Prostate gland (tissue), 2 donors: ENCODE measurements at regions not wholly inside any gene's neighbourhood (a gene's known extent, or its start where the extent isn't known, plus 50 kb on each side); places are given as distances from the start of the nearest gene placed in this dataset.

Experiments
- POLR2A ChIP-seq: fragments of 450-650 bp; IDR thresholded peaks from one replicate; pipeline ENCODE4 v1.6.1; 2016; ENCODE audit warnings: antibody characterized with exemption, mild to moderate bottlenecking
- TF ChIP-seq, protein P1 (sequence below), 4 experiments: fragments of 200-600 bp in 2 of 4; fragments of 450-650 bp in 2 of 4; sonication (generic) in 2 of 4; IDR thresholded peaks; 1 replicate in 3 of 4; 2 replicates in 1 of 4; pipeline ENCODE4 v1.5.1; 2016 to 2019; ENCODE audit warnings: antibody characterized with exemption in 4 of 4, mild to moderate bottlenecking in 2 of 4, moderate library complexity in 2 of 4

DNA sequence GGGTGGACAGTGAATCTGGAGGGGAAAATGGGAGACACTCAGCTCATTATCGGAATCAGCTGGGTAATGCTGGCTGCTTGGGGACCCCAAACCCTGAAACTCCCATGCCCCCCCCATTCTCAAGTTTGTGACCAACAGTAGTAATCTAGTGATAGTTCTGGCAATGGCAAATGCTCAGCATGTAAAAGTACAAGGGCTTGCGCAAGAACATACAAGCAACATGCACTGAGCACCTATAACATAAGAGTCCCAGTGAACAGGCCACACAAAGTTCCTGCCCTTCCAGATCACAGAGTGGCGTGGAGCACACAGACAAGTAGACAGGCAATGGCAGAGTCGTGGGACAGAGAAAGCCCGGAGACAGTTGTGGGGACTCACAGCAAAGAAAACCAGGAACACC lies 407.9 kb downstream of the MED13L start:
- TF ChIP-seq, protein P1, sequence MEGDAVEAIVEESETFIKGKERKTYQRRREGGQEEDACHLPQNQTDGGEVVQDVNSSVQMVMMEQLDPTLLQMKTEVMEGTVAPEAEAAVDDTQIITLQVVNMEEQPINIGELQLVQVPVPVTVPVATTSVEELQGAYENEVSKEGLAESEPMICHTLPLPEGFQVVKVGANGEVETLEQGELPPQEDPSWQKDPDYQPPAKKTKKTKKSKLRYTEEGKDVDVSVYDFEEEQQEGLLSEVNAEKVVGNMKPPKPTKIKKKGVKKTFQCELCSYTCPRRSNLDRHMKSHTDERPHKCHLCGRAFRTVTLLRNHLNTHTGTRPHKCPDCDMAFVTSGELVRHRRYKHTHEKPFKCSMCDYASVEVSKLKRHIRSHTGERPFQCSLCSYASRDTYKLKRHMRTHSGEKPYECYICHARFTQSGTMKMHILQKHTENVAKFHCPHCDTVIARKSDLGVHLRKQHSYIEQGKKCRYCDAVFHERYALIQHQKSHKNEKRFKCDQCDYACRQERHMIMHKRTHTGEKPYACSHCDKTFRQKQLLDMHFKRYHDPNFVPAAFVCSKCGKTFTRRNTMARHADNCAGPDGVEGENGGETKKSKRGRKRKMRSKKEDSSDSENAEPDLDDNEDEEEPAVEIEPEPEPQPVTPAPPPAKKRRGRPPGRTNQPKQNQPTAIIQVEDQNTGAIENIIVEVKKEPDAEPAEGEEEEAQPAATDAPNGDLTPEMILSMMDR (IDR thresholded peaks at IDR 0.05): no peak
- no peak for TF ChIP-seq POLR2A
